HepG2 (cell line): ENCODE measurements at regions not wholly inside any gene's neighbourhood (a gene's known extent, or its start where the extent isn't known, plus 50 kb on each side); places are given as distances from the start of the nearest gene placed in this dataset.

Experiments used
- ATAC-seq: fragments of 200-7000 bp; cut with Tn5 transposase; 3 replicates; pipeline ENCODE4 v1.9.1; 2020; ENCODE audit warnings: mild to moderate bottlenecking, moderate library complexity
- BruUV-seq: library from RNA; stranded (reverse); fragments of 400-500 nt; replicated peaks from 2 replicates; lab custom pipeline; 2021; lab: Mats Ljungman, UMichigan
- CTCF ChIA-PET: fragments of 300-600 bp; formaldehyde crosslinking; extraction: SDS; loops from one replicate; lab custom pipeline; 2021; ENCODE audit warnings: low total read pairs, inconsistent platforms, low intra/inter-chr PET ratio; lab: Yijun Ruan, JAX
- POLR2A ChIA-PET: fragments of 350-600 bp; sonication (Branson Sonifier 250); formaldehyde crosslinking; loops from one replicate; lab custom pipeline; 2020; ENCODE audit warnings: antibody characterized with exemption, inconsistent platforms; lab: Yijun Ruan, JAX
- DNase-seq: peaks from one replicate; pipeline ENCODE4 v3.0.0-alpha.2; 2015; ENCODE audit warnings: low spot score
- FAIRE-seq: peaks from 3 replicates; lab custom pipeline; 2011; peaks lifted over from hg19 to GRCh38; lab: Jason Lieb, UNC
- H2AFZ ChIP-seq: one replicate; pipeline ENCODE4 v1.6.1; 2011; ENCODE audit warnings: low read length, inconsistent platforms
- H3K27ac ChIP-seq: fragments of 300-600 bp; 3 replicates; pipeline ENCODE4 v1.8.0; 2011; ENCODE audit warnings: mixed run types, mild to moderate bottlenecking, mixed read lengths, low read length, inconsistent platforms; ENCODE audit not compliant: insufficient read depth; ENCODE audit errors: extremely low read length
- H3K27me3 ChIP-seq, 2 experiments: fragments of 200-600 bp in 1 of 2; 2 replicates in 1 of 2; 3 replicates in 1 of 2; pipeline versions ENCODE4 v1.6.0 to v1.8.0; 2011; ENCODE audit warnings: low read length in 2 of 2, mild to moderate bottlenecking in 2 of 2, moderate library complexity in 2 of 2, inconsistent platforms in 1 of 2; ENCODE audit not compliant: insufficient read depth in 2 of 2, control insufficient read depth in 1 of 2
- H3K36me3 ChIP-seq, 2 experiments: fragments of 200-600 bp in 1 of 2; replicated peaks in 1 of 2; 2 replicates in 1 of 2; 3 replicates in 1 of 2; pipeline versions ENCODE4 v1.5.1 to v1.8.0; 2011; ENCODE audit warnings: low read length in 2 of 2, inconsistent platforms in 1 of 2; ENCODE audit not compliant: insufficient read depth in 2 of 2, control insufficient read depth in 1 of 2
- H3K4me1 ChIP-seq: 2 replicates; pipeline ENCODE4 v1.5.1; 2012; ENCODE audit warnings: low read length, inconsistent platforms; ENCODE audit not compliant: insufficient read depth
- H3K4me2 ChIP-seq: 2 replicates; pipeline ENCODE4 v1.6.0; 2011; ENCODE audit warnings: low read depth, low read length, inconsistent platforms
- H3K4me3 ChIP-seq, 3 experiments: fragments of 200-600 bp in 1 of 3; sonication (generic), shearing (Covaris generic) in 1 of 3; replicated peaks in 1 of 3; 2 replicates each; pipeline ENCODE4 v1.5.1; 2011 to 2016; ENCODE audit warnings: low read length in 3 of 3, inconsistent platforms in 2 of 3, low read depth in 2 of 3, mild to moderate bottlenecking in 2 of 3, control low read depth in 1 of 3, mixed read lengths in 1 of 3; ENCODE audit not compliant: insufficient read depth in 1 of 3
- H3K79me2 ChIP-seq: one replicate; pipeline ENCODE4 v1.6.1; 2011; ENCODE audit warnings: low read length, inconsistent platforms; ENCODE audit not compliant: insufficient read depth
- H3K9ac ChIP-seq: 2 replicates; pipeline ENCODE4 v1.6.0; 2011; ENCODE audit warnings: mild to moderate bottlenecking, low read depth, low read length, inconsistent platforms; ENCODE audit not compliant: insufficient read depth
- H3K9me3 ChIP-seq: 2 replicates; pipeline ENCODE4 v1.5.1; 2012; ENCODE audit warnings: mild to moderate bottlenecking, low read length
- H4K20me1 ChIP-seq: 2 replicates; pipeline ENCODE4 v1.6.0; 2011; ENCODE audit warnings: inconsistent platforms, mild to moderate bottlenecking, low read length, moderate library complexity; ENCODE audit not compliant: insufficient read depth
- ASH2L ChIP-seq: fragments of 300-600, 200-600 bp; sonication (generic); IDR thresholded peaks from 2 replicates; pipeline ENCODE4 v1.7.0; 2017; ENCODE audit warnings: low read depth, mild to moderate bottlenecking, moderate library complexity, mixed read lengths, low read length; ENCODE audit not compliant: insufficient read length
- DNMT3B ChIP-seq: conservative IDR thresholded peaks from 2 replicates; pipeline ENCODE4 v1.6.1; 2016; ENCODE audit warnings: missing biosample characterization, control low read depth
- FOXK1 ChIP-seq: sonication (generic); formaldehyde crosslinking; IDR thresholded peaks from 2 replicates; pipeline ENCODE4 v1.4.0; 2020; ENCODE audit warnings: low read depth, missing genetic modification reagents, borderline replicate concordance
- KLF15 ChIP-seq: sonication (generic); formaldehyde crosslinking; IDR thresholded peaks from 2 replicates; pipeline ENCODE4 v1.8.1; 2023; ENCODE audit warnings: borderline replicate concordance, mild to moderate bottlenecking, inconsistent platforms, missing genetic modification reagents, mixed read lengths
- KMT2B ChIP-seq: IDR thresholded peaks from 2 replicates; pipeline ENCODE4 v1.6.1; 2016; ENCODE audit warnings: missing genetic modification reagents, missing compliant biosample characterization
- MAFG ChIP-seq: sonication (generic); formaldehyde crosslinking; IDR thresholded peaks from 2 replicates; pipeline ENCODE4 v1.5.1; 2020; ENCODE audit warnings: mild to moderate bottlenecking, missing genetic modification reagents
- NCOA1 ChIP-seq: sonication (generic); formaldehyde crosslinking; IDR thresholded peaks from 2 replicates; pipeline ENCODE4 v1.9.0; 2021; ENCODE audit warnings: missing genetic modification reagents
- NR2F1 ChIP-seq, 2 experiments: fragments of 450-650 bp in 1 of 2; formaldehyde crosslinking in 1 of 2; IDR thresholded peaks; 2 replicates each; pipeline versions ENCODE4 v1.5.0 to v1.6.1; 2016 to 2020; ENCODE audit warnings: mild to moderate bottlenecking in 1 of 2, missing compliant biosample characterization in 1 of 2, missing genetic modification reagents in 1 of 2, moderate library complexity in 1 of 2
- PHF21A ChIP-seq: sonication (generic); formaldehyde crosslinking; IDR thresholded peaks from 2 replicates; pipeline ENCODE4 v1.5.0; 2020; ENCODE audit warnings: mild to moderate bottlenecking, missing genetic modification reagents
- RARG ChIP-seq: sonication (generic); formaldehyde crosslinking; IDR thresholded peaks from 2 replicates; pipeline ENCODE4 v1.4.0; 2020; ENCODE audit warnings: low read depth, mild to moderate bottlenecking, missing genetic modification reagents
- TSC22D2 ChIP-seq: sonication (generic); formaldehyde crosslinking; IDR thresholded peaks from 2 replicates; pipeline ENCODE4 v1.5.1; 2020; ENCODE audit warnings: missing genetic modification reagents, mild to moderate bottlenecking, borderline replicate concordance
- YEATS4 ChIP-seq: sonication (generic); formaldehyde crosslinking; IDR thresholded peaks from 2 replicates; pipeline ENCODE4 v1.4.0; 2020; ENCODE audit warnings: missing genetic modification reagents, borderline replicate concordance
- ZNF251 ChIP-seq: sonication (generic); formaldehyde crosslinking; IDR thresholded peaks from 2 replicates; pipeline ENCODE4 v1.9.0; 2021; ENCODE audit warnings: mild to moderate bottlenecking, missing genetic modification reagents
- ZNF260 ChIP-seq: sonication (generic); formaldehyde crosslinking; IDR thresholded peaks from 2 replicates; pipeline ENCODE4 v1.4.0; 2020; ENCODE audit warnings: missing genetic modification reagents, low read depth, mild to moderate bottlenecking, borderline replicate concordance
- ZNF292 ChIP-seq: sonication (generic); formaldehyde crosslinking; IDR thresholded peaks from 2 replicates; pipeline ENCODE4 v1.8.1; 2022; ENCODE audit warnings: mild to moderate bottlenecking, low read depth, missing genetic modification reagents, borderline replicate concordance
- ZNF335 ChIP-seq: sonication (generic); formaldehyde crosslinking; IDR thresholded peaks from 2 replicates; pipeline ENCODE4 v1.4.0; 2020; ENCODE audit warnings: missing genetic modification reagents
- ZNF652 ChIP-seq: IDR thresholded peaks from 2 replicates; pipeline ENCODE4 v1.6.1; 2016; ENCODE audit warnings: low read depth, borderline replicate concordance
- WGBS: methylation state at CpG from one replicate; pipeline ENCODE4 v1.1.6; 2017; ENCODE audit warnings: low lambda C conversion rate; 5-methylcytosine and 5-hydroxymethylcytosine counted together
- in situ Hi-C: cut with HindIII; loops from 2 replicates; pipeline ENCODE4 v1.10.0; 2017; ENCODE audit warnings: low pct_unique_long_range_greater_than_20kb; ENCODE audit not compliant: extremely low pct_ligation_motif_present
- intact Hi-C: fragments of 100-400 bp; cut with micrococcal nuclease; formaldehyde crosslinking; loops from one replicate; pipeline ENCODE4 v1.10.0; 2022; ENCODE audit not compliant: unreplicated experiment
- TF ChIP-seq, protein P1 (sequence below): sonication (generic); formaldehyde crosslinking; IDR thresholded peaks from 2 replicates; pipeline ENCODE4 v1.5.0; 2020; ENCODE audit warnings: mild to moderate bottlenecking, missing genetic modification reagents, borderline replicate concordance

DNA sequence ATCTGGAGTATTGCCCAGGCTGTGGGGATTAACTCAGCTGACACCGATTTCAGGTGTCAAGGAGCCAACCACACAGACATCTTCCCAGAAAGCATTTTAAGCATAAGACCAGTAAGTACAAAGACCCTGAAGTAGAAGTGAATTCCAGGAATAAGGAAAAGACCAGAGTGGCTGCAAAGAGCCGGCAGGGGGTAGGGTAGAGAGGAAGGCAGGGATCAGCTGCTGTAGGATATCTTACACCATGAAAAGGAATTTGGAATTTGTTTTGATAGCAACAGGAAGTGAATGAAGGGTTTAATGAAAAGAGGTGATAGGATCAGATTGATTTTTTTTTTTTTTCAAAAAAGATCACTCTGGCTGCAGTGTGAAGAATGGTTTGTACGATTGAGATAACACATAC, 113.6 kb upstream of the PPARGC1A start:
- POLR2A ChIA-PET, result no interaction called here
- in situ Hi-C loops (no loop called here), intact Hi-C loops (no loop called here)
- CTCF ChIA-PET, result no interaction called here
- no peak for ATAC-seq
- Histone ChIP-seq H3K4me2 (no peak overlapping the region), H2AFZ (no peak overlapping the region), H3K4me1 (peaks cover 14% of the 10 kb centered on the region), H3K27ac (no peak overlapping the region), H4K20me1 (no peaks in the 10 kb centered on the region), H3K9ac (no peak overlapping the region), H3K9me3 (no peaks in the 10 kb centered on the region), H3K36me3 (no peaks in the 10 kb centered on the region), H3K4me3 (no peak overlapping the region), H3K27me3 (no peaks in the 10 kb centered on the region), H3K79me2 (no peaks in the 10 kb centered on the region)
- 45% methylated on average over 3 of the region's 3 CpGs for WGBS
- TF ChIP-seq ZNF335 (CRISPR knock-in tag) (no peak), NCOA1 (no peak), DNMT3B (CRISPR knock-in tag) (no peak), KMT2B (CRISPR knock-in tag) (no peak), FOXK1 (CRISPR knock-in tag) (no peak), ZNF652 (CRISPR knock-in tag) (no peak), TSC22D2 (CRISPR knock-in tag) (no peak), KLF15 (CRISPR knock-in tag) (no peak), PHF21A (CRISPR knock-in tag) (no peak), NR2F1 (CRISPR knock-in tag; IDR thresholded peaks at IDR 0.05) (no peak), ZNF292 (CRISPR knock-in tag) (no peak), ZNF260 (no peak), ASH2L (no peak), ZNF251 (CRISPR knock-in tag) (no peak), YEATS4 (no peak), MAFG (CRISPR knock-in tag) (no peak), RARG (no peak)
- TF ChIP-seq, protein P1, sequence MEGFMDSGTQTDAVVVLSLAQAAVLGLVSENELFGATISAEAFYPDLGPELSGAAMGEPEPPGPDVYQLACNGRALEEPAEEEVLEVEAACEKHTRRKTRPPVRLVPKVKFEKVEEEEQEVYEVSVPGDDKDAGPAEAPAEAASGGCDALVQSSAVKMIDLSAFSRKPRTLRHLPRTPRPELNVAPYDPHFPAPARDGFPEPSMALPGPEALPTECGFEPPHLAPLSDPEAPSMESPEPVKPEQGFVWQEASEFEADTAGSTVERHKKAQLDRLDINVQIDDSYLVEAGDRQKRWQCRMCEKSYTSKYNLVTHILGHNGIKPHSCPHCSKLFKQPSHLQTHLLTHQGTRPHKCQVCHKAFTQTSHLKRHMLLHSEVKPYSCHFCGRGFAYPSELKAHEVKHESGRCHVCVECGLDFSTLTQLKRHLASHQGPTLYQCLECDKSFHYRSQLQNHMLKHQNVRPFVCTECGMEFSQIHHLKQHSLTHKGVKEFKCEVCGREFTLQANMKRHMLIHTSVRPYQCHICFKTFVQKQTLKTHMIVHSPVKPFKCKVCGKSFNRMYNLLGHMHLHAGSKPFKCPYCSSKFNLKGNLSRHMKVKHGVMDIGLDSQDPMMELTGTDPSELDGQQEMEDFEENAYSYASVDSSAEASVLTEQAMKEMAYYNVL (CRISPR knock-in tag), result no peak
- BruUV-seq, result no TSS peak
- DNase-seq, result no peak
- no peak for FAIRE-seq
